DMS153 treated with DMSO at 0.1 percent for 48 hours (cell line): ENCODE measurements at regions not wholly inside any gene's neighbourhood (a gene's known extent, or its start where the extent isn't known, plus 50 kb on each side); places are given as distances from the start of the nearest gene placed in this dataset.

Experiments
- DNase-seq: peaks from one replicate; lab custom pipeline; 2025; ENCODE audit not compliant: unreplicated experiment; lab: John Stamatoyannopoulos, UW

DNA sequence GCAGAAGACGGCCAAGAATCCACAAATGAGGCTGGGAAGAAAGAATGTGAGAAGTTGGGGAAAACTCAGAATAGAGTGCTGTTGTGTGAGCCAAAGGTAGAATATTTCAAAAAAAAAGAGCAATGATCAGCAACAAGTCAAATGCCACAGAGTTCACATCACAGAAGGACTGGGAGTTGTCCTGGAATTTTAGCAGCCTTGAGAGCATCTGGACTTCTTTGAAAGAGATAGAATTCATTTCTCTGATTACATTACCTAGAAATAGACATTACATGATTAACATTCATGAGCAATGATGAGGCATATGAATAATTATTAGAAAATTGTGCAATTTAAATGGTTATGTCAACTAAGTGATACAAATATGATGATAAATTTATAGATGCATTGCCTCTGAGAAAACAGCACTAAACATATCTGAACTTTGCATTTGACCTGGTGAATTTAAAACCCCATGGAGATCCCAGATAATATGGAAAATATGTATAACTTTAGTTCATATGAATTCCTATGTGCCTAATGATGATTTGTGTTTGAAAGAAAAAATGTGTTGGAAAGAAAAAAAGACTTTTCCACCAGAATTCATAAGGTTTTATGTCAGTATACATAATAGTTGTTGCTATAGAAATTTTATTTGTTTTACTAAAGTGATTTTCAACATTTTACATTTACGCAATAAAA lies 186.2 kb downstream of the POSTN start:
- DNase-seq = no peak

DNA sequence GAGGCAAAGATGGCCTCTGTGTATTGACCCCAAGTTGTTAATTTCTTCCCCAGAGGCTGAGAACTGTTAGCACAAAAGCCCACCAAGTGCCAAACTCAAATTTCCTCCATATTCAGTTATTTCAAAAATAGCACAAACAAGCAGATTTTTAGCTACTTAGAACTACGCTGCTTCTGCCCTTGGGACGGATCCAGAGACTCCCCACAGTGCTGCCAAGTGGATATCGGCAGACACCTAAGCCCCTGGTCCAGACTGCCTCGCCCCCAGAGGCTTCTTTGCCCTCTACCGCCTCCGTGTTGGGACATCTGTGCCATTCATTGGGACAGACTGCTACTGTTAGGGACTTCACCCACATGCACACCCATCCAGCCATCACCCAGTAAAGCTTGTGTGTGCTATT lies 188.3 kb downstream of the POSTN start:
- DNase-seq = no peak

DNA sequence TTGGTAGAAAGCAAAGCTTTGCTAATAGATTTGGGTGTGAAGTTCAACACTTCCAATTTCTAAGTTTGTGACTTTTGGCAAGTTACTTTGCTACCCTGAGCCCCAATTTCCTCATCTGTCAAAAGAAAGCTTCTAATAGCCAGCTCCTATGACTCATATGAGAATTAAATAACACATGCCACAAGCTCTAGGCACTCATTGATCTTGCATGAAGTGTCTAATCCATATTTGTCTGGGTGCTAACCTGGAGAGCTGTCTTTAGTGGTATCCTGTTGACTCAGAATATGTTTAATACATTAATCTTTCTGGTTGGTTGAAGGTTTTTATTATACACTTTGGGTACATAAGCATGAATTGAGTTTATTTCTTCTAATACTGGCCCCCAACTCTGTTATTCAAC lies 188.8 kb downstream of the POSTN start:
- DNase-seq = no peak

DNA sequence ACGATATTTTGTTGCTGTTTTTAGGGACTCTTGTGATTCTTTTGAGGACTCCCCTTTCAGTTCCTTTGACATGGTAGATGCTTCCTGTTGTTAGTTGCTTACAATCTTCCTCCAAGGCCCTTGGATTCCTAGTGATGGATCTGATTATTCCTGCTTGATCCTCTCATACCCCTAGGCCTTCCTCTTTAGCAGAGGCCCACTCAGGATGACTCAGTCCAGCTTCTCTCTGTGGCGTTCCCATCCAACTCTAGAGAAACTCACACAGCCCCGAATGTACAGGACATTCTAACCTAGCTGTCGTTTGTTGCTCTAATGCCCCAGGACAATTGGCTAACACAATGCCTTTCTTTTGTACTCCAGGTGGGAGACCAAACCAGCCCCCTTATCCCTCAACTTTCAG lies 191.4 kb downstream of the POSTN start:
- no peak for DNase-seq

DNA sequence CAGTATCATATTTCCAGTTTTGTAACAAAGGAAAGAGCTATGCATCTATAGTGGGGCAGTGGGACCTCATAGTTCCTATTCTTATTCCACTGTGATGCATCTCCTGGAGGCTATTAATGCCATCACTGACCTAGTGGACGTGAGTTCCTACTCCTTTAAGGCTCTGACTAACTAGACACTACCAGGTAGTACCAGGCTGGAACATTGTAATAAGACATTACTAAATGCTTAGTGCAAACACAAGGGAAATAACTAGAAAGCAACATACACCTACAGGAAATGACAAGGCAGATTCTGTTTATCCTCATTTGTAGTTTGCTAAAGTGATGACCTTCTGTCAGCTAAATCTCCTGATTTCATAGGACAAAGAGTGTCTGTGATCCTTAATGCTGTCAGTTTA lies 192.5 kb downstream of the POSTN start:
- no peak for DNase-seq

DNA sequence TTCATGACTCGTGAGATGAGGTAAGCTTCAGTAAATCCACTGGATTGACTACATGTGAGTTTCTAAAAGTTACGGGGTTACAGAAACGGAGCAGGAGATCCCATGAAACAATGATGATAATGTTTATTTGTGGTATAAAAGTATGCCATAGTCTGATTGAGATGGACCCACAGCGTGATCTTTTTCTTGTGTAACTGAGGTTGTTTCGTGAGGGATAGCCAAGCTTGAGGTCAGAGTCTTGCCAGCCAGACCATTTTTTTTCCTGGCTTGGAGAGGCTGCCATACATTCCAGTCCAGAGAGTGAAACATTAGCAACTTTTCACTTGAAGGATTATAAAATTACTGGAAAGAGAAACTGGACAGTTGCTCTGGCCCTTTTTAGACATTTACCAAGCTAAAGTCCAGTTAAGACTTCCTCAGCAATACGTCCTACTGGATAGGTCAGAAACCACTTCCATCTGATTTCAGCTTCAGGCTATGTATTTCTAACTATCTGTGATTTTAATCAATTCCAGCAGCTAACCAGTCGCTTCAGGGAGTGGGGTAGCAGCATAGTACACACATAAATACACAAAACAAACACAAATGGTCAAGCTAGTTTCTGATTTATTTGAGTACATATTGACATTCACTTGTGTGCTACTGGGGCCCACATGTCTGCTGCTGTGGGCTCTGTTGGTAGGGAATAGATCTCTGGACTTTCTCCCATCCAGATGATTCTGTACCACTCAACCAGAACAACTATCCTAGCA lies 194.6 kb downstream of the POSTN start:
- no peak for DNase-seq

DNA sequence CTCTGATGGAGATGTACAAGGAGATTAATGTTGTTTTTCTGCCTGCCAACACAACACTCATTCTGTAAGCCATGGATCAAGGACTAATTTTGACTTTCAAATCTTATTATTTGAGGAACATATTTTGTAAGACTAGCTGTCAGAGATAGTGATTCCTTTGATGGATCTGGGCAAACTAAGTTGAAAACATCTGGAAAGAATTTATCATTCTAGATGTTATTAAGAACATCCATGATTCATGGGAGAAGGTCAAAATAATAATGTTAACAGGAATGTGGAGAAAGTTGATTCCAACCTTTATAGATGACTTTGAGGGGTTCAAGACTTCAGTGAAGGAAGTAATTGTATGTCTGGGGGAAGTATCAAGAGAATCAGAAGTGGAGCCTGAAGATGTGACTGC lies 196.8 kb downstream of the POSTN start:
- DNase-seq = no peak

DNA sequence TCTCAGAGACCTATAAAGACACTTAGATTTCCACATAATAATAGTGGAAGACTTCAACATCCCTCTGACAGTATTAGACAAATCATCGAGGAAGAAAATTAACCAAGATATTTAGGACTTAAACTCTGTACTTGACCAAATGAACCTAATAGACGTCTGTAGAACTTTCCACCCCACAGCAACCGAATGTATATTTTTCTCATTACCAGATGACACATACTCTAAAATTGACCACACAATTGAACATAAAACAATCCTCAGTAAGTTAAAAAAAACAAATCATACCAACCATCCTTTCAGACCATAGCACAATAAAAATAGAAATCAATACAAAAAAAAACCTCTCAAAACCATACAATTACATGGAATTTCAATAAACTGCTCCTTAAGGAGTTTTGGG lies 201.0 kb downstream of the POSTN start:
- DNase-seq = no peak

DNA sequence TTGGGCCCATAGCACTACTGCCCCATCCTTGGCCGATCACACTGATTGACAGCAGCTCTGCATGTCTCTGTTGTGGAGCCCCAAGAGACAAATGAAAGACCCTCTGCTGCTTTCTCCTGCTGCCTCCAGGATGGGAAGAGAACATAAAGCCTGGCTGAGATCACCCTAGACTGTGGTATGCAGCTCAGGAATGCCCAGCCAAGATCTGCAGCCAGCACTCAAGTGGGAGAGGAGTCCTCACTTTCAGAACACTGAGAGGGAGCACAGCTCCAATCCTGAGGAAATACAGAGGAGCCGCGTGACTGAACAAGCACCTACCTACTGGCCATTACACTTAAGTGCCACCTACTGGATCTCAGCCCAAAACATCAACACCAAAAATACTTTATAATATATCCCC lies 203.0 kb downstream of the POSTN start:
- no peak for DNase-seq

DNA sequence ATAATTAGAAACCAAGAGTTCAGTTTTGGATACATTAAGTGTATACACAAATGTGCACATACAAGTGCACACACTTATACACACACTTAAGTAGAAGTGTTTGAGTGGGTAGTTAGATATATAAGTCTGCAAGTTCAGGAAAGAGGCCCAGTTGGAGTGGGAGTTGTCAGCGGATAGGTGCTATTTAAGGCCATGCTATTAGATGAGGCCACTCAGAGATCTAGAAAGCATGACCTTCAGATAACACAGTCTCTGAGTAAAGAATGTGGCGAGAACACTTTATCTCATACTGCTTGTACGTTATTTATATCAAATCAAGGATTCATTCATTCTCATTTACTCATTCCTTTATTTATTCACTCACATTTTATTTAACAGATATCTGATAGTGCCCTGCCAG lies 206.2 kb downstream of the POSTN start:
- DNase-seq = no peak

DNA sequence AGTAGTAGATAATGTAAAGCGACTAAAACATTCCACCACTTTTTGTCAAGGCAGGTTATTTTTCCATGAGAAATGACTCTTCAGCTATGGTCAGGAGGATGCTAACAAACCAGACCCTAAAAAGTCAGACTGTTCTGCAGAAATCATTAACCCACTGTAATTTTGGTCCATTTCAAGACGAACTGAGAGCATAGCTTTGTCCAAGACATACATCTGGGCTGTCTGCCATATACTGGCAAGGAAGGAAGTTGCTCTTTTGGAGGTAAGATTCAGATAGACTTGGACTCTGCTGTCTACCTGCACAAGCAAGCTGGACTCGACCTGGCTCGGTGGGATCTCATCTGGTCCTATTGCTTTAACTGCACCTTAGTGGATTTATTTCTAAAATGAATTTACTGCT lies 207.8 kb downstream of the POSTN start:
- no peak for DNase-seq

DNA sequence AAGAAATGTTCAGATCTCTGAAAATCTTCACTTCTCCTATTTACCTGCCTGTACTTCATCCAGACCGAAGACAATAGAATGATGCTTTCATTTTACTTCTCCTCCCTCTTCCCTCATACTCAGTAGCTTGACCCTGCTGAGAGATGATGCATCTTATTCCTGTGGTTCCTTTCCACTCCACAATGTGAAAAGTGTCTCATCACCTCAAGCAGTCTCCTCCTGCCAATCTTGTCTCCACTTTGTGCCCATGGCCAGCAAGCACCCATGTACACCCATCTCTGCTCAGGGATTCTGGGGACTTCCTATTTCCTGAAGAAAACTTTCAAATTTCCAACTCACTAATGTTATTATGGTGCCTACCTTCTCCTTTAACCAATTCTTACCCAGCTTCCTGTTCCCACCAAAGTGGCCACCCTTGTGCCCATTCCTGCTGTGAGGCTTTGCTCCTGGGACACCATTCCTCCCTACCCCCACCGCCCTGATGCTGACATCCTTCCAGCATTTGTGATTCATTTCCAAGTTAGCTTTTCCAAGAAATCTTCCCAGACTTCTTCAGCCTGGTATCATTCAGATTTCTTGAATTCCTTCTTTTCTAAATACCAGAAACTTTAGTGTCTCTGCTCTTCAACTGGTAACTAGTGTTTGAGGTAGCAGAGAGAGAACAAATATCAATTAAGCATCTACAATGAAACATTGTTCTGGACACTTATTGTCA lies 212.5 kb downstream of the POSTN start:
- no peak for DNase-seq

DNA sequence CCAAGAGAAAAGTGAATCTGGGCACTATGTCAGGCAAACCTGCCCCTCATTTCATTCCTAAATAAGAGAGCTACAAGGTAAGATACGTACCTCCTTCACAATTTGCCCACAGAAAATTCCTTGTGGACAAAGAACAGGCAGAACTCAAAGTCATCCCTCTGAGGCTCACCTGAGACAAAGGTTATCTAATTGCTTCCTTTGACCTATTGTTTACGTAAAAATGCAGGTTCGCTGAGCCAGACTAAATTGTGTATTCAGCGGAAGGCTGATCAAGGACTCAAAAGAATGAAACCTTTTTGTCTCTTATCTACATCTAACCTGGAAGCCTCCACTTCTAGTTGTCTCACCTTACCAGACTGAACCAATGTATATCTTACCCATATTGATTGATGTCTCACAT lies 213.3 kb downstream of the POSTN start:
- no peak for DNase-seq

DNA sequence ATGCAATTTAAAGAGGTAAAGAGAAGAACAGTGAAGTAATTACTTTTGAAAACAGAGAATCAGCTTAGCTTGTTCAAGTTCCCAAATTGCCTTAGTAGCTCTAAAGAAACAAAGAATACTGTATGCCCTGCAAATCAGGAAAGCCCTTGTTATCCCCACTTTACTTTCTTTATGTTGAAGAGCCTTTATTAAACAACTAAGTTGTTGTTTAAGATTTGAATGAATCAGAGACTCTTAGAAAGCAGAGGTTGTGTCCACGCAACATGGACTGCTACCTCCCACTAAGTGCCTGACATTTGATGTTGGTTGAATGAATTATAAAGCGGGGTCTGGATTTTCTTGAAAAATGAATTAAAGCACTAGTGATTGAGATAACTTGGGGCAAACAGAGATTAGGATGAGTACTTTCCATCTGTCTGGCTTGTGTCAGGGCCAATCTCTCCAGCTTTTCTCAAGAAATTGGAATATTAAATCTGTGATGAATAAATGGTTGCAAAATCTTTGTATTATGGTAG lies 214.7 kb downstream of the POSTN start:
- no peak for DNase-seq

DNA sequence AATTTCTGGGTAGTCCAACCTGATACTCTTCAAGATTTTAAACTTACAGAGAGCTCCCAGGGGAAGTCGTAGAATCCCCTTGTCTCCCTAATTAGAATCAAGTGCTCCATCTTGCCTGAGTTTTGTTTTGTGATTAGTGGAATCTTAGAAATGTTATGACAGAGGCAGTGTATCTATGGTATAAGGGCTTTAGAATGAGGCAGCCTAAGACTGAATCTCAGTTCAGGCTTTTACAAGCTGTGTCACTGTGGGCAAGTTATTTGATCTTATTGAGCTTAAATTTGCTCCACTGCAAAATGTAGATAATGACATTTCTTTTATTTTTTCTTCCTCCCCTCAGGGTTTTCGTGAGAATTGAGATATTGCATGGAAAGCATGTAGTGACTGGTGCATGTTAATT lies 215.5 kb downstream of the POSTN start:
- DNase-seq = no peak

DNA sequence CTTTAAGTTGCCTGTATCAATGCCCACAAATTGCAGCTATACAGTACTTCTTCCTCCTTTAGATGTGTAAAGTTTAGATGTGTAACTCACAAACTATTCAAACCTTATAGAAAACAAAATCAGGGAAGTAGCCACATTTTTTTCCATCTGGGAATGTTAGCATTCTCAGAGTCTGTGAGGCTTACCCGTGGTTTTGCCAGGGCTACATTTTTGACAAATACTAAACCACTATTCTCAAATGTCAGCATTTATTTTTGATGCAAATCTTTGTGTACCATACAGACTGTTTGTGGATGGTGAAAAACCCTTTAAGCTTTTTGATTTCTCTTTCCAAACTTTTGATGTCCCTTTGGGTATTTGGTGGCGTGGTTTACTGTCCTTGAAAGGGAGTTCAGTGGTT lies 216.4 kb downstream of the POSTN start:
- DNase-seq = no peak

DNA sequence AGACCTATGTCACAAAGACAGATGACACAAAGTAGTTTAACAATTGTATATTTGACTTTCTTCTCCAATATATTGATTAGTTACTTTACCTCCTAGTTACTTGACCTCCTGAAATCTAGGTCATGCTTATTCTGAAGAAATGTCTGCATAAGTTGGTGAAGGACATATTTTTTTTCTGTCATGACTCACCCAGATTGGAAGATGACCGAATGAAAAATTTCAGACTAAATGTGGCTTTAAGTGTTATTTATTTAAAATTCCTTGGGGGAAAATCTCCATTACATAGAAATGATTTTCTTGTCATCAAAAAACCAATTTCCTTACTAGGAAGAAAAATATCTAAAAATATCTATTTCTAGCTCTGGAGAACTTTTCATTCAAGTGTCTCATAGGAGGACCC lies 217.1 kb downstream of the POSTN start:
- no peak for DNase-seq

DNA sequence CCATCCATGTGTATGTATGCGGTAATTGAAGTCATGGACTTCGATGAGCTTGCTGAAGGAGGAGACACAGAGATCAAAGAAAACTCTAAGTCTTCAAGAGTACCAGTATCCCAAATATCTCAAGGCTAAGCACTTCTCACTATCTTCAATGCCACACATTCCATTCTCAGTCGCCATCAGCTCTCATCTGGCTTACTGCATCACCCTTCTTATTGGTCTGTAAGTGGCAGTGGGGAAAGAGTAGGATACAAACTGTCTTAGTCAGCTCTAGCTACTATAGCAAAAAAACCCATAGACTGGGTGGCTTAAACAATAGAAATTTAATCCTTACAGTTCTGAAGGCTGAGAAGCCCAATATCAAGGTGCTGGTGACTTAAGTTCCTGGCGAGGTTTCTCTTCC lies 218.7 kb downstream of the POSTN start:
- DNase-seq = no peak

DNA sequence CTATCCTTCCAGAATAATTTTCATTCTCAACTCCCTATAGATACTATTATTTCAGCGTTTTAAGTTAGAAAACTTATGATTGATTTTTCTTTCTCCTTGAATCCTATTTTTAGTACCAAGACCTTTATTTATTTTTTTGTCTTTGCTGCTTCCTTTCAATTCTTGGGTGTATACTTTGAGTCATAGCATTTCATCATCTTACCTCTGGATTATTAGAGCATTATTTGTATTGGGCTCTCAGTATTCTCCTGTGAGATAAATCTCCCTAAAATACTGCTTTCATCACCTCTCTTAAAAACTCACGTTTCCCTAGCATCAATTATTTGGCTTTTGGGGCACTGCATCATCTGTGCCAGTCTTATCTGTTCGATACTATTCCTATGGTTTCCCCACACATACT lies 222.8 kb downstream of the POSTN start:
- no peak for DNase-seq

DNA sequence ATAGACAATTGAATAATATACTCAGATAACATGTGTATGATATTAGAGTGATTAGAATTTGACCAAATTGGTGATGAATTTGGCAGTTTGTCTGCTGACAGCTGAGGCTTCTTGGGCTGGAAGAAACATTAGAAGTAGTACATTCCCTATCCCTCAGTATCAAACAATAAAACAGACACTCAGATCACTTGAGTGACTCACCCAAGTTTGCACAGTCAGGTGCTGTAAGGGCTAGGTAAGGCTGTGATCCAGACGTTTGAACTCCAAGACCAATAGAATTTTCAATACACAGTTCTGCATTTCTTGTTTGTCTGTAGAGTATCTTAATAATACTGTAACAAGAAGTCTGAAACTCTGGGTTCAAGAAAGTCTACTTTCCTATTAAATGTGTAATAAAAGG lies 223.5 kb downstream of the POSTN start:
- no peak for DNase-seq

DNA sequence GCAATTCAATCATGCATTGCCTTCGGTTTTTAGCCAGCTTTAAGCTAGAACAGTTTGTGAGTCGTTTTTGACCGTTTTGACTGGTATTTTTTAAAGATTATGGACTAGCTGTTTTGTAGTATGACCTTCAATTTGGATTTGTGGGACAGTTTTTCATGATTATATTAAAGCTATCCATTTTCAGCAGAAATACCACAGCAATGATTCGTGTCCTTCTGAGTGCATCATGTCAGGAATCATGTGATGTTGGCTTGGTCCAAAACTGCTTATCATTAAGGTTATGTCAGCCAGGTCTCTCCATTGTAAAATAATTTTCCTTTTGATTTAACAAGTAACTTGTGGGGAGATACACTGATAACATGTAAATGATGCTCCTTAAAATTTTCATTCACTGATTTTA lies 229.0 kb downstream of the POSTN start:
- no peak for DNase-seq

DNA sequence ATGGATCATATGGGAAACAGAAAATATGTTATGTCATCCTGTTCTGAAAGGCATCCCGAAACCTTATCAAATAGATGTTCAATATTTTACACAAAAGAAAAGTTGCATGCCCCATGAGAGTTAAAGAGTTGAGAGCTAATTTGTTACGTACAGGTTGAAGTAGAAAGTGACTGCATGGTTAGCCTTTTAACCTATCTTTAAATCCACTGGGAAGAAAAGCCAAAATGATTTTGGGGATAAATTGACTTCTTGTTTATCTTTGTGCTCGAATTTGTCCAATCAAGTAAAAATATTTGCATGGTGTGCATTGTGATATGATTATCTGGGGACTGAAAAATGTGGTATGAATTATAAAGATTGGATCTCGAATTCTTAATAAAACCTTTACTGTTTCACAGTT lies 230.1 kb downstream of the POSTN start:
- DNase-seq = no peak
